ENCODE measurements at regions not wholly inside any gene's neighbourhood (a gene's known extent, or its start where the extent isn't known, plus 50 kb on each side); places are given as distances from the start of the nearest gene placed in this dataset.

DNA sequence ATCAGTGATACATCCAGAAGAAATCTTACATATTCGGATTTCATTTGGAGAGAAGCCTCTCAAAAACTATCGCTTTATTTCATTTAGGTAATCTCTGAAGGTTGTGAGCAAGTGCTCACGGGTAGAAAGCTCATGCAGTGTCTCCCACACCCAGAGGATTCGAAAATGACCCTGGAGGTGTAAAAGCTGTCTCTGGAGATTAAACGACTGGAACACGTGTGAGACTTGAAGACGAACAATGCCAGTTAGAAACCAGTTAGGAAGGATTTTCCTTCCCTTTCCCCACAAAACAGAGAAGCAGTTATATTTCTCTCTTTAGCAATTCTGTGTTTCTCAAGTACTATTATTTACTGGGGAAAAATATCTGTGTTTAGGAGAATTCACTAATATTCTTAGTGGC lies 92.5 kb upstream of the CD55 start:
- TF ChIP-seq, protein P1, sequence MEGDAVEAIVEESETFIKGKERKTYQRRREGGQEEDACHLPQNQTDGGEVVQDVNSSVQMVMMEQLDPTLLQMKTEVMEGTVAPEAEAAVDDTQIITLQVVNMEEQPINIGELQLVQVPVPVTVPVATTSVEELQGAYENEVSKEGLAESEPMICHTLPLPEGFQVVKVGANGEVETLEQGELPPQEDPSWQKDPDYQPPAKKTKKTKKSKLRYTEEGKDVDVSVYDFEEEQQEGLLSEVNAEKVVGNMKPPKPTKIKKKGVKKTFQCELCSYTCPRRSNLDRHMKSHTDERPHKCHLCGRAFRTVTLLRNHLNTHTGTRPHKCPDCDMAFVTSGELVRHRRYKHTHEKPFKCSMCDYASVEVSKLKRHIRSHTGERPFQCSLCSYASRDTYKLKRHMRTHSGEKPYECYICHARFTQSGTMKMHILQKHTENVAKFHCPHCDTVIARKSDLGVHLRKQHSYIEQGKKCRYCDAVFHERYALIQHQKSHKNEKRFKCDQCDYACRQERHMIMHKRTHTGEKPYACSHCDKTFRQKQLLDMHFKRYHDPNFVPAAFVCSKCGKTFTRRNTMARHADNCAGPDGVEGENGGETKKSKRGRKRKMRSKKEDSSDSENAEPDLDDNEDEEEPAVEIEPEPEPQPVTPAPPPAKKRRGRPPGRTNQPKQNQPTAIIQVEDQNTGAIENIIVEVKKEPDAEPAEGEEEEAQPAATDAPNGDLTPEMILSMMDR (IDR thresholded peaks at IDR 0.05; ENCODE audit: borderline replicate concordance, extremely low read depth, low read length, poor library complexity, severe bottlenecking), result no peak
- TF ChIP-seq EZH2 (IDR thresholded peaks at IDR 0.05; ENCODE audit: borderline replicate concordance, low read depth, low read length, severe bottlenecking), result no peak

All from DND-41 (cell line).